GOT3 (cell line): ENCODE measurements at regions not wholly inside any gene's neighbourhood (a gene's known extent, or its start where the extent isn't known, plus 50 kb on each side); places are given as distances from the start of the nearest gene placed in this dataset.

Source experiments
- DNase-seq: peaks from one replicate; lab custom pipeline; 2025; ENCODE audit warnings: mixed read lengths; lab: John Stamatoyannopoulos, UW

DNA sequence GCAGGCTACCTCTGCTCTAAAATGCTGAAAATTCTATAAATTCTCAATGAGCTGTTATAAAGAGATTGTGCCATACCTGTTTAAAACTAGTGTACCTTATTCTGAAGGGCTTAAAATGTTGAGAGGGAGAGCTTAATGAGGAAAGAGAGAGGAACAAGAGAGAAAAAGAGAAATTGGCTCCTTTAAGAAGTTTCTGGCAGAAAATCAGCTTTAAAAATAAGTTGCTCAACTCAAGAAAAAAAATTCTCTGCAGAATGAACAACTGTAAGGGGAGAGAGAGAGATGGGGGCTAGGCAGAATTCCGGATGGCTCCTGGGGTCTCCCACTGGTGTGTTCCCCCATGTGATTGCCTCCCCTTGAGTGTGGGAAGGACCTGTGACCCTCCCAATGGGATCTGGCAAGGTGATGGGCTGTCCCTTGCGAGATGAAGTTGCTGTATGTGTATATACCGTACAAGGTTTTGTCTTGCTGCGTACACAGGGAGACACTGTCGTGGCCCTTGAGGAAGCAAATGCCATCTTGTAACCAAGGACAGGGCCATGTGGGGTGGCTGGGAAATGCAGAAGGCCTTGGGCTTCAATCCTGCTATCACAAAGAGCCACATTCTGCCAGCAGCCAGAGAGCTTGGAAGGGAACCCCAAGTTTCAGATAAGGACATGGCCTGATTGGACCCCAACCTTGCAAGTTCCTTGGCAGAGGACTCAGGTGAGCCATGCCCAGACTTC lies 64.3 kb upstream of the S1PR3 start:
- DNase-seq: no peak

DNA sequence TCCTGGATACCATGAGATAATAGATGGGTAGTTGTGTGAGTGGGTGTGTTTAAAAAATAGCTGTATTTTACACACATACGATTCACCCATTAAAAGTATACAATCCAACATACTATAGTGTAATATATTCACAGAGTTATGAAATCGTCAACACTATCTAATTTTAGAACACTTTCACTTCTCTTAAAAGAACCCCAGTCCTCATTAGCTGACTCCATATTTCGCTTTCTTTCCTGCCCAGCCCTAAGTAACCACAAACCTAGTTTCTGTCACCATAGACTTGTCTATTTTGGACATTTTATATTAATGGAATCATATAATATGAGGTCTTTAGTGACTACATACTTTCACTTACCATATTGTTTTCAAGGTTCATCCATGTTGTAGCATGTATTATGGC lies 63.8 kb upstream of the S1PR3 start:
- no peak for DNase-seq

DNA sequence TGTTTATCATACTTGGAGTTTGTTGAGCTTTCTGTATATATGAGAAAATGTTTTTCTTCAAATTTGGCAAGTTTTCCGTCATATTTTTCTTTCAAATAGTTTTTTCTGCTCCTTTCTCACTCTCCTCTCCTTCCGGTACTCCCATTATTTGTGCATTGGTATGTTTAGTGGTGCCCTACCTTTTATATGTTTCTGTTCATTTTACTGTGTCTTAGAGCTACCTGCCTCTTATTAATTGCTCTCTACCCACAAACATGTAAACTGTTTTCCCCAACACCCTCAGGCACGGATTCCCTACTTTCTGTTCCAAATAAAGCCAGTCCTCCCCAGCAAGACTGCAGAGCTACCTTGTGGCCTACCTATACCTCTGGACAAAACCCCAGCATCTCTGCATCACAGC lies 60.6 kb upstream of the S1PR3 start:
- DNase-seq: no peak

DNA sequence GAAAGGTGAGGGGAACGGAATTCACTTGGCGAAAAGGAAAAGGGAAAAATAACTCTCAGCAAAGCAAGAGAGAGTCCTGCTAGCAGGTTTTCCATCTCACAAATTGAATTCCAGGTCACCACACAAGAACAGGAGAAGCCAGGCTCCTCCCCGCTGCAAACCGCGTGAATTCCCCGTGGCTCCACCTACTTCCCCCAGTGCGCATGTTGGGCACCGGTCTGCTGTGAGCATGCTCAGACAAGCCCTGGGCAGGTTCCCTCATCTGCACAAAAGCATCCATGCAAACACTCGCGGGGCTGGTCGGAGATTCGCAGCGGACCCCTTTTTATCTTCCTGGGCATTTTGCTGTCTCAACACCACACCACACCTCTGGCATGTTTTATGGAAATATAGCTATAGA lies 58.5 kb upstream of the S1PR3 start:
- DNase-seq: no peak

DNA sequence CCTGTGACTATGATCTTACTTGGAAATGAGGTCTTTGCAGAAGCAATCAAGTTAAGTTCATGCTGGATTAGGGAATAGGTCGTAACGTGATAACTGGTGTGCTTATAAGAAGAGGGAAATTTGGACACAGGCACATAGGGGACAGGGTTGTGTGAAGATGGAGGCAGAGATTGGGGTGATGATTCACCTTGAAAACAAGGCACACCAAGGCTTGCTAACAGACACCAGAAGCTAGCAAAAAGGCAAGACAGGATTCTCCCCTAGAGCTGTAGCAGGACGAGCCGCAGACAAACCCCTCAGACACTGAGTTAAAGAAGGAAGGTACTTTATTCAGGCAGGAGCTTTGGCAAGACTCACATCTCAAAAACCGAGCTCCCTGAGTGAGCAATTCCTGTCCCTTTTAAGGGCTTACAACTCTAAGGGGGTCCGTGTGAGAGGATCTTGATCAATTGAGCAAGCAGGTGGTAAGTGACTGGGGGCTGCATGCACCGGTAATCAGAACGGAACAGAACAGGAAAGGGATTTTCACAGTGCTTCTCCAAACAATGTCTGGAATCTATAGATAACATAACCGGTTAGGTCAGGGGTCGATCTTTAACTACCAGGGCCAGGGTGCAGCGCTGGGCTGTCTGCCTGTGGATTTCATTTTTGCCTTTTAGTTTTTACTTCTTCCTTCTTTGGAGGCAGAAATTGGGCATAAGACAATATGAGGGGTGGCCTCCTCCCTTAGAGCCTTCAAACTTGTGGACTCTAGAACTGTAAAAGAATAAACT lies 57.5 kb upstream of the S1PR3 start:
- DNase-seq: no peak

DNA sequence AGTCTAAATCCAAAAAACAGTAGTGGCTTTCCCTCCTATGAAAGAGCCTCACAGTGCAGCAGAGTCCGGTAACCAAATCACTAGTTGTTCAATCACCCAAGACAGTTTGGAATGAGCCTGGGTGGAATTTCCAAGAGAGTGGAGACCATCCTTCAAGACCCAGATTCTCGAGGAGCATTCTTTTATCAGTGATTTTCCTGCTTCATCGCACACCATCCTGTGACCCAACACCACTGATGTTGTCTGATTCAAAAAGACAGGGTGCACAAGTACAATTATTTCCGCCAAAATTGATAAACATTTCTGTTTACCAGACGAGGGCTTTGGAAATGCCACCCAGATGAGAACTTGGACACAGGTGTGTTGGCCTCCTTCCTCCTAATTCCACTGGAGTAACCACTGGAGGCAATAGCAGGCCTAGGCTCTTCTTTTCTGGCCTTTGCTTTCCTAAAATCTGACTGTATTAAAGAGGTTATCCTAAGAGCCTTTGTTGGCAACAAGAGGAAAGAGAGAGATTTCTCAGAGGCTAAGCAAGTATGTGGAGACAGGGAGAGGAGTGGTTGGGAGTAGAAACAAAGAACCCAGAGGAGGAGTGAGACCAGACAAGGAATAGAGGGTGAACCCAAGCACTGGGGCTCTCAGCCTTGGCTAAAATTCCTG lies 56.3 kb upstream of the S1PR3 start:
- DNase-seq: no peak

DNA sequence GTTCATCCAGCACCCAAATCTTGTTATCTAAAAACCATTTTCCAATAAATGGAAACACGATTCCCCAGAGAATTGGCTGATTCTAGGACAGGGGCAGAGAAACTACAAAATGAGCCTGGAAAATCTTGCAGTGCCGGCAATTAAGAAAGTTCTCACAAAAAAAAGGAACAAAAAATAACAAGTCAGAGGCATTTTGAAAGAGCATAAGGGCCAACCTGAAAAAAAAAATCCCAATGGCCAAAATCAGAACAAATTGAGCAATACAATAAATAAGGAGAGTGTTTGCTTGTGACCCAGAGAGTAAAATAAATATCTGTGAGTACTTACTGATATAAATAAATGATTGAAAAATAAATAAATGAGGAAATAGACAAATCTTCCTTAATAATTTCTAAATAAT lies 55.1 kb upstream of the S1PR3 start:
- no peak for DNase-seq

DNA sequence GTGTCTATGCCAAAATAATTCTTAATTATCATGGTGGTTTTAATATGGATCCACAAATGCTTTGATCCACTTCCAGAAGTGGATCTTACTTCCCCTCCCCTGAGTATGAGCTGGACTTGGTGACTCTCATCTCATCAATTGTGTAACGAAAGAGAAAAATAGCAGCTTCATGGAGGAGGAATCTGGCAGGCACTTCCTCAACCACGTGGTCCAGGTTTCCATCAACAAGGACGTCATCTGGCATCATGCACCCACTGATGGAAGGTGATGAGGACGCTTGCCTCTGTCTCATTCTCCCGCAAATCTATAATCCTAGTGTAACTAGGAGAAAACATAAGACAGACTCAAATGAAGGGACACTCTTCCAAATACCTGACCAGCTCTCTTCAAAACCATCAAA lies 54.6 kb upstream of the S1PR3 start:
- DNase-seq: no peak

DNA sequence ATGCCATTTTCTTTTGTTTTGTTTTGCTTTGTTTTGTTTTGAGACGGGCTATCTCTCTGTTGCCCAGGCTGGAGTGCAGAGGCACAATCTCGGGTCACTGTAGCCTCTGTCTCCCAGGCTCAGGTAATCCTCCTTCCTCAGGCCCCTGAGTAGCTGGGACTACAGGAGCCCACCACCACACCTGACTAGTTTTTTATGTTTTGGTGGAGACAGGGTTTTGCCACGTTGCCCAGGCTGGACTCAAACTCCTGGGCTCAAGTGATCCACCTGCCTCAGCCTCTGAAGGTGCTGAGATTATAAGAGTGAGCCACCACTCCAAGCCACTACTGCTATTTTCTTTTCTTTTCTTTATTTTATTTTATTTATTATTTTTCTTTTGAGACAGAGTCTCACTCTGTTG lies 54.0 kb upstream of the S1PR3 start:
- no peak for DNase-seq

DNA sequence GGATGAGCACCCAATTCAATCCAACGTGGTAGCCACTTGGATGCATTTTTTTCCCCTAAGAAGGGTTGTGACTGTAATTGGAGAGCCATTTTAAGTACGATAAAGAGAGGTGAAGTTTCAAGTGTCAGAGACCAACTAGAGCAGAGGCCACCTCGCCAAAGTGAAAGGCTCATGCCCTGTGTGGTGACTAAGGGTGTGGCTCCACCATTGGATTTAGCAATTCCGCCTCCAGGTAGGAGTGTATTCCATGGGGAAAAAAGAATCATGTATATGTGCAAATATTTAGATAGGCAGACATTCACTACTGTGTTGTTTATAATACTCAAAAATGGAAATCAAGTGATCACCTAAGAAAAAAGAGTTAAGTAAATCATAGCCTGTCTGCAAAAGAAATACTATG lies 53.1 kb upstream of the S1PR3 start:
- DNase-seq: no peak
